Activated CD4-positive, alpha-beta T cell treated with anti-CD3 and anti-CD28 coated beads for 1 hour (primary cell): ENCODE measurements at regions not wholly inside any gene's neighbourhood (a gene's known extent, or its start where the extent isn't known, plus 50 kb on each side); places are given as distances from the start of the nearest gene placed in this dataset.

ENCODE experiments used
- DNase-seq: peaks from one replicate; pipeline ENCODE4 v3.0.0-alpha.2; 2020

GRCh38 chrX:42616981-42617380 lies 161.0 kb downstream of the PPP1R2C start:
- no peak for DNase-seq

GRCh38 chrX:42615161-42615563 lies 162.8 kb downstream of the PPP1R2C start:
- DNase-seq = no peak

DNA sequence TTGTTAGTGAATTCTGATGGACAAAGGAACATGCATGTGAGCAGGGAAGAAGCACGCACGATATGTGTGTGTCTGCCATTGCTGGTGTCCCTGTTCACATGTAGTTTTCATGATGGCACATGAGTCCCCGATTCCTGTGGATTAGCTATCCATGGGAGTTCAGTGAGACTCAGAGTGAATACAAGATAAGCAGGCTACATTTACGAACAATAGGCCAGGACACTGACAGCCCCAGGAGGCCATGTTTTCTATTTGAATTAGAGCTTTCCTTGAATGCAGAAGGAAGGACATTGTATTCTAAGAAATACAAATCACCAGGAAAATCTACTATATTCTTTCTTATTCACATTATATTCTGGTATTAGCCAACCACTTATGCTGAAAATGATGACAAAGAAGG lies 171.4 kb downstream of the PPP1R2C start:
- no peak for DNase-seq

- no peak for DNase-seq
Measured at GRCh38 chrX:42604302-42604701, 173.7 kb downstream of the PPP1R2C start.

- DNase-seq = no peak
Measured at GRCh38 chrX:42603016-42603415, 174.9 kb downstream of the PPP1R2C start.

GRCh38 chrX:42602566-42602965 lies 175.4 kb downstream of the PPP1R2C start:
- DNase-seq = no peak

DNA sequence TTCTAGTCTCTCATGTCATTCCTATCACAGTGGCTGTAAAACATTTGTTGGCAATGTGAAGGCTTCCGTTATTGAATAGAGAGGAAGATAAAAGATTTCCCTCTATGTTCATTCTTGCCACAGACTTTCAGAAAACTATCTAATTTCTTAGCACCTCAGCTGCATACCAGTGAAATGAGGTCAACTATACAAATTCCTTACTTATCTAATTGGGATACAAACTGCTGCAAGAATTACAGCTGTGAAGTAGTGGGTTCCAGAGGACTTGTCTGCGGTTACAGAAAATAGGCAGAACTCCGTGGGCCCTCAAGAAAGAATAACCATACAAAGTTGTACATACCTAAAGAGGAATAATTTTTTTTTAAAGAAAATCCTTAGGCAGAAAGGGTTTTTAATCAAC lies 175.8 kb downstream of the PPP1R2C start:
- DNase-seq = no peak

DNA sequence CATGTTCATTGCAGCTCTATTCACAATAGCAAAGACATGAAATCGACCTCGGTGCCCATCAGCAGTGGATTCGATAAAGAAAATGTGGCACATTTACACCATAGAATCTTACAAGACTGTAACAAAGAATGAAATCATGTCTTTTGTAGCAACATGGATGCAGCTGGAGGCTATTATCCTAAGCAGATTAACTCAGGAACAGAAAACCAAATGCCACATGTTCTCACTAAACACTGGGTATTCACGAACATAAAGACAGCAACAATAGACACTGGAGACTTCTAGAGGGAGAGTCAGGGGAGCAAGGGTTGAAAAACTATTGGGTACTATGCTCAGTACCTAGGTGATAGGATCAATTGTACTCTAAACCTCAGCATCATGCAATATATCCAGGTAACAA lies 180.5 kb downstream of the PPP1R2C start:
- no peak for DNase-seq

GRCh38 chrX:42585842-42586621 lies 191.9 kb downstream of the PPP1R2C start:
- no peak for DNase-seq

GRCh38 chrX:42577936-42578470 lies 200.0 kb downstream of the PPP1R2C start:
- no peak for DNase-seq

DNA sequence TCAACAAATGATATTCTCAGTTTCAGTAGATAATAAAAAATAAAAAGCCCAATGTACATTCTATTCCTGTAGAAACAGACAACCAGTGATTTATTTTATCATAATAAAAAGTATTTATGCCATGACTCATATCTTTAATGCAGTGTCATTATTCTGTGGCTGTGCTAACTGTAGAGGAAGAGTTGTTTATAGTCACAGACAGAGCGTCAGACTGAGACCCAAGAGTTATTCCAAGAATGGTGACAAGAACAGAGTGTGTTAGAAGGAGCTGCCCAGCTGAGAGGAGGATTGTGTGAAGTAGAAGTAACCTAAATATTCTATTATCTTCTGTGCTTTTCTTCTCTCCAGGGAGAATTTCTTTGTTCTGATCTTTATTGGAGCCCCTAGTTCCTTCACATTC lies 210.7 kb downstream of the PPP1R2C start:
- DNase-seq = no peak

- DNase-seq = no peak
Measured at GRCh38 chrX:42565739-42566138, 212.2 kb downstream of the PPP1R2C start.

DNA sequence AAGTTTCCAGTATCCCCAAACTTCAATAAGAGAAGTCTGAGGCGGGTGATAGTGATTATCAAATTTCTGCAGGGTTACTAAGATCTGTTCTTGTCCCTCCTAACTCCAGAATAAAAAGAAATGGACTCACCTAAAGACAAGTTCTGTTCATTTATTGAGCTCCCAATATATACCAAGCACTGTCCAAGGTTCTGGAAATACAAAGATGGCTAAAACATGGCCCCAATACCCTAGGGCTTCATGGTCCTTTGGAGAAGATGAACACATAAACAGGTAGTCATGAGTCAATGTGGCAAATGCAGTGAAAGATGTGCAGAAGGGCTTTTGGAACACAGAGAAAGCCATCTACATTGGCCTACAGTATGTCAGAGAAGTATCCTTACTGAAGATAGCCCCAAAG lies 231.2 kb downstream of the PPP1R2C start:
- no peak for DNase-seq

DNA sequence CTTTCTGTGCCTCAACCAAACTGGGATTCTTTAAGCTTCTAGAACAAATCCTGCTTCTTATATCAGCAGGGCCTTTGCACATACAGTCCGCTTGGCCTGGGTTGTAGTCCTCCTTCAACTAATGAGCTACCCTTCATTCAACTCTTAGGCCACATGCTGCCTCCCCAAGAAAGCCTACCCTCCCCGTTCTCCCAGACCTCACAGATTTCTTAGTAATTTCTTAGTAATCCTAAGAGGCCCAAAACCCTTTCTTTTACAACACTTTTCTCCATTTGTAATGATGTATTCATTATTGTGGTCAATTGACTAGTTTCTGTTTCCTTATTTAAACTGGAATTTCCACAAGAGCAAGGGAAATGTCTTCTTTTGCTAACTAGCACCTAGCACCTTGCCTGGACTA lies 233.1 kb downstream of the PPP1R2C start:
- DNase-seq = no peak

GRCh38 chrX:42541554-42541953 lies 236.4 kb downstream of the PPP1R2C start:
- no peak for DNase-seq

- no peak for DNase-seq
Measured at GRCh38 chrX:42540146-42540545, 237.8 kb downstream of the PPP1R2C start.

- DNase-seq = no peak
Measured at GRCh38 chrX:42538405-42538804, 239.6 kb downstream of the PPP1R2C start.

DNA sequence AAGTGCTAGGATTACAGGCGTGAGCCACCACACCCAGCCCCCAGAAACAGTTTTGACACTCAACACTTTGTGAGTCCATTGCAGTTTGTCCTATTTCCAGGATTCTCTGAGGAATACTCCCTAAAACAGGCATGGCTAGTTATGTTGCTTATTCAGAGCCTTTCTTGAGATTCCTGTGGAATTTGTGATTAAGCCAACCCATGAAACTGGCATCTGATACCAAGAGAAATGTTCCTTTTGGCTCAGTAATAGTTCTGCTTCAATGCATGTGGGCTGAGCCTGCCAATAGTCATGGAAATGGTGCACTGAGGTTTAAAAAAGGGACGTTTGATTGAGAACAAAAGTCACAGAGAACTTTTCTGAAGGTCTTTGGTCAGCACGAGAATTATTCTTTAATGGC lies 241.7 kb downstream of the PPP1R2C start:
- DNase-seq = no peak

DNA sequence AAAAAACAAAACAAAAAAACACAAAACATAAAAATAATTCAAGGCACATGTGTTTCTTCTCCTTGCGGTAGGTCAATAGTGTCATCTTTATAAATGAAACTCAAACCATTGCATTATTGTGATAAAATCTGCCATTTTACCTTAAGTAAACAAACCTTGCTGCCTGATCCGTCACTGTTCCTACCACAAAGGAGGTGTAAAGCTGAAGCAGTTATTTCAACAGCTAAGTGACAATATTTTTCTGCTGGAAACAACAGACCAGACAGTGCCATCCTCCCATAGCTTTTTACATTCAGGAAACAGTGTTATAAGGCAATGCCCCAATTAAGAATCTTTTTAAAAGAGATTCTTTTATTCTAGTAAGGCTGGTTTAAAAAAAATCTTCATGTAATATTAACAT lies 242.7 kb downstream of the PPP1R2C start:
- no peak for DNase-seq

GRCh38 chrX:42533761-42534160 lies 244.2 kb downstream of the PPP1R2C start:
- DNase-seq = no peak

- DNase-seq = no peak
Measured at GRCh38 chrX:42531441-42531840, 246.5 kb downstream of the PPP1R2C start.

DNA sequence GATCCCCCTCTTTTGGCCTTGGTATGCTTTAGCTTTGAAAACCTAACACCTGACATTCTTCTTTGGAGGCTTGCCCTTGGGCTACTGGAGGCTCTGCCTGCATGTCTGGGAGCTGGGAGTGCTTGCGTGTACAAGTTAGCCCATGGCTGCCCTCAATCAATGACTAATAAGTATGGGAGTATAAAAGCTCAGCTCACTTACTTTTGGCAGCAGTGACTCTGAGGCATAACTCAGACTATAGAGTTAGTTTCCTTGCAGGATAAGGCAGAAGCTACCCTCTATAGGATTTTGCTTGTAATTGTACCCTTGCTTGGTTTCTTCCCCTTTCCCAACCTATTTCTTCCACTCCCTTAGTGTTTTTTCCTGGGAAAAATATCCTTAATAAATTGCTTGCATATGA lies 247.9 kb downstream of the PPP1R2C start:
- DNase-seq = no peak

GRCh38 chrX:42524379-42524778 lies 253.6 kb downstream of the PPP1R2C start:
- DNase-seq = no peak

GRCh38 chrX:42519666-42520231 lies 258.2 kb downstream of the PPP1R2C start:
- DNase-seq = no peak

- DNase-seq = no peak
Measured at GRCh38 chrX:42515939-42516338, 262.0 kb downstream of the PPP1R2C start.
